Thyroid gland (tissue), 4 donors: ENCODE measurements at regions not wholly inside any gene's neighbourhood (a gene's known extent, or its start where the extent isn't known, plus 50 kb on each side); places are given as distances from the start of the nearest gene placed in this dataset.

Source experiments
- DNase-seq, 2 donors: peaks; one replicate each; pipeline ENCODE4 v3.0.0-alpha.2; 2019
- H3K27ac ChIP-seq, 3 donors: fragments of 200-600 bp; sonication (generic); 1 replicate in 2 of 3; 2 replicates in 1 of 3; pipeline ENCODE4 v1.5.1; 2016 to 2019; ENCODE audit warnings: mild to moderate bottlenecking in 1 of 3, moderate library complexity in 1 of 3
- H3K27me3 ChIP-seq: fragments of 200-600 bp; sonication (generic); one replicate; pipeline ENCODE4 v1.5.1; 2019
- H3K36me3 ChIP-seq, 2 donors: fragments of 200-600 bp; sonication (generic); one replicate each; pipeline ENCODE4 v1.5.1; 2016 to 2019
- H3K4me1 ChIP-seq, 2 donors: fragments of 200-600 bp; sonication (generic); one replicate each; pipeline ENCODE4 v1.5.1; 2017 to 2019
- H3K4me3 ChIP-seq, 3 donors: fragments of 200-600 bp; sonication (generic); replicated peaks in 1 of 3; 1 replicate in 2 of 3; 2 replicates in 1 of 3; pipeline ENCODE4 v1.5.1; 2016; ENCODE audit warnings: mild to moderate bottlenecking in 1 of 3
- H3K9me3 ChIP-seq: fragments of 200-600 bp; sonication (generic); one replicate; pipeline ENCODE4 v1.5.1; 2017
- POLR2A ChIP-seq, 2 donors: fragments of 450-650 bp; IDR thresholded peaks; one replicate each; pipeline ENCODE4 v1.6.1; 2017; ENCODE audit warnings: antibody characterized with exemption in 2 of 2, mild to moderate bottlenecking in 2 of 2, moderate library complexity in 1 of 2
- WGBS, 2 donors: methylation state at CpG; one replicate each; pipeline ENCODE4 v1.1.5; 2017; 5-methylcytosine and 5-hydroxymethylcytosine counted together
- intact Hi-C: fragments of 100-400 bp; cut with DNase I; formaldehyde crosslinking; loops from one replicate; pipeline ENCODE4 v1.15.1; 2023
- TF ChIP-seq, protein P1 (sequence below), 6 experiments: fragments of 200-600 bp in 3 of 6; fragments of 450-650 bp in 3 of 6; sonication (generic) in 3 of 6; IDR thresholded peaks; one replicate each; pipeline ENCODE4 v1.5.1; 2016 to 2019; ENCODE audit warnings: antibody characterized with exemption in 6 of 6, mild to moderate bottlenecking in 2 of 6, inconsistent platforms in 1 of 6, moderate library complexity in 1 of 6

DNA sequence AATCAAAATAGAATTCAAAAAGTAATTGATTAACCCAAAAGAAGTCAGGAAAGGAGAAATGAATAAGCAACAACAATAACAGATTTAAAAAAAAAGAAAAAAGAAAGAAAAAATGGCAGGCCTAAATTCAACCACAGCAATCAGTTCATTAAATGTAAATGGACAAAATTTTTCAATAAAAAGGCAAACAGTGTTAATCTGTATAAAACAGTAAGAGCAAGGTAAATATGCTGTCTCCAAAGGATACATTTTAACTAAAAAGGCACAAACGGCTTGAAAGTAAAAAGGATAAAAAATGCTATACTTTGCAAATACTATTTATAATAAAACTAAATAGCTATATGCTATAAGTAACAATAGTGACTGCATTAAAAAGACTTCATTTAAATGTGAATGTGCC is 582.0 kb downstream of the SPRY1 start:
- no peaks in the 10 kb centered on the region for H3K36me3 ChIP-seq
- DNase-seq = no peak
- no peaks in the 10 kb centered on the region for H3K27me3 ChIP-seq
- WGBS, 2 donors = 93 to 98% methylated on average over 1 of the region's 1 CpG
- intact Hi-C loops = no loop called here
- no peak overlapping the region for H3K4me3 ChIP-seq
- no peak for TF ChIP-seq POLR2A (IDR thresholded peaks at IDR 0.05)
- TF ChIP-seq, protein P1, sequence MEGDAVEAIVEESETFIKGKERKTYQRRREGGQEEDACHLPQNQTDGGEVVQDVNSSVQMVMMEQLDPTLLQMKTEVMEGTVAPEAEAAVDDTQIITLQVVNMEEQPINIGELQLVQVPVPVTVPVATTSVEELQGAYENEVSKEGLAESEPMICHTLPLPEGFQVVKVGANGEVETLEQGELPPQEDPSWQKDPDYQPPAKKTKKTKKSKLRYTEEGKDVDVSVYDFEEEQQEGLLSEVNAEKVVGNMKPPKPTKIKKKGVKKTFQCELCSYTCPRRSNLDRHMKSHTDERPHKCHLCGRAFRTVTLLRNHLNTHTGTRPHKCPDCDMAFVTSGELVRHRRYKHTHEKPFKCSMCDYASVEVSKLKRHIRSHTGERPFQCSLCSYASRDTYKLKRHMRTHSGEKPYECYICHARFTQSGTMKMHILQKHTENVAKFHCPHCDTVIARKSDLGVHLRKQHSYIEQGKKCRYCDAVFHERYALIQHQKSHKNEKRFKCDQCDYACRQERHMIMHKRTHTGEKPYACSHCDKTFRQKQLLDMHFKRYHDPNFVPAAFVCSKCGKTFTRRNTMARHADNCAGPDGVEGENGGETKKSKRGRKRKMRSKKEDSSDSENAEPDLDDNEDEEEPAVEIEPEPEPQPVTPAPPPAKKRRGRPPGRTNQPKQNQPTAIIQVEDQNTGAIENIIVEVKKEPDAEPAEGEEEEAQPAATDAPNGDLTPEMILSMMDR (IDR thresholded peaks at IDR 0.05) = no peak
- H3K27ac ChIP-seq = no peak overlapping the region
- H3K4me1 ChIP-seq = no peaks in the 10 kb centered on the region
- no peaks in the 10 kb centered on the region for H3K9me3 ChIP-seq

DNA sequence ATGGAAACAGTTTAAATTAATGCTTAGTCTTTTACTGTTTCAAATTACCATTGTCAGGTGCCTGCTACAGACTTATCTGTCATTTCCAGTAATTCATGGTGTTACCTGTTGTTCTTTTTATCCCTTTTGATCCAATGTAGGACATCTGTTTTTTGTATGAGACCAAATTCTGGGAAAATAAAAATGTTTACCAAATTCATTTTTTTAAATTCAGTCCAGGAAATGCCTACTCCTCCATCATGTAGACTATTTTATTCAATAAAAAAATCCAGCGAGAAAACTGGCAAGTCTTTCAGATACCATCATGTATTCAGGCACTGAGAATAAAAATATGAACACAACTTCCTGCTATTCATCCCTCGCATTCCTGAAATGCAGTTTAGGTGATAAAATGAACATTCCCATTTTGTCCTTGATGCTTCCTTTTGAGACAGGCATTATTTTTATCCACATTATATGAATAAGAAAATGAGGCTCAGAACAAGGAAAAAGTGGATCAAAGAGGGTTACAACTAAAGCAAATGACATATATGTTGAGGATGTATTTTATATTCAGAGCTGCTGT is 584.2 kb downstream of the SPRY1 start:
- Histone ChIP-seq H3K4me1 (no peaks in the 10 kb centered on the region), H3K27ac (no peak overlapping the region), H3K9me3 (no peaks in the 10 kb centered on the region), H3K4me3 (no peak overlapping the region), H3K27me3 (no peaks in the 10 kb centered on the region), H3K36me3 (no peaks in the 10 kb centered on the region)
- TF ChIP-seq POLR2A (IDR thresholded peaks at IDR 0.05) = no peak
- TF ChIP-seq, protein P1 (IDR thresholded peaks at IDR 0.05) = no peak
- no peak for DNase-seq
- intact Hi-C loops = no loop called here
- 79 to 80% methylated on average over 2 of the region's 2 CpGs for WGBS, 2 donors

DNA sequence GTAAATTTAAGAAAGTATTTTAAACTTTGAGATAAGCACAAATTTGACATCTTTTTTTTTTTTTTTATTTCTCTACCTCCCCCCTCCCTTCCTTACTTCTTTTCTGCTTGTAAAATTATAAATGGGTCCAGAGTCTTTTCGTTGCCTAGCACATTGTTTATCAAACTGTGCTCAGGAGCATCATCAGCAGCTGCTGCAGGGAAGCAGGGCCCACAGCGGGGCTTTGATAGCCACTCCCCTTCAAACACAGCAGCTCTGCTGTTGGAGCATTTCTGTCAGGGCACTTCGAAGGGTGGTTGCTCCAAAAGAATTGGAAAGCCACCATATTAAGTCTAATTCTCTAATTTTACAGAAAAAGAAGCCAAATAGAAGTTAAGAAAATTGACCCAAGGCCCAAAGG is 588.3 kb downstream of the SPRY1 start:
- H3K4me3 ChIP-seq = no peak overlapping the region
- TF ChIP-seq POLR2A (IDR thresholded peaks at IDR 0.05) = no peak
- TF ChIP-seq, protein P1 (IDR thresholded peaks at IDR 0.05) = no peak
- no peak overlapping the region for H3K27ac ChIP-seq
- no peaks in the 10 kb centered on the region for H3K4me1 ChIP-seq
- H3K27me3 ChIP-seq = no peaks in the 10 kb centered on the region
- H3K9me3 ChIP-seq = no peaks in the 10 kb centered on the region
- 72 to 84% methylated on average over 3 of the region's 3 CpGs for WGBS, 2 donors
- no peaks in the 10 kb centered on the region for H3K36me3 ChIP-seq
- DNase-seq = no peak
- intact Hi-C loops = no loop called here

DNA sequence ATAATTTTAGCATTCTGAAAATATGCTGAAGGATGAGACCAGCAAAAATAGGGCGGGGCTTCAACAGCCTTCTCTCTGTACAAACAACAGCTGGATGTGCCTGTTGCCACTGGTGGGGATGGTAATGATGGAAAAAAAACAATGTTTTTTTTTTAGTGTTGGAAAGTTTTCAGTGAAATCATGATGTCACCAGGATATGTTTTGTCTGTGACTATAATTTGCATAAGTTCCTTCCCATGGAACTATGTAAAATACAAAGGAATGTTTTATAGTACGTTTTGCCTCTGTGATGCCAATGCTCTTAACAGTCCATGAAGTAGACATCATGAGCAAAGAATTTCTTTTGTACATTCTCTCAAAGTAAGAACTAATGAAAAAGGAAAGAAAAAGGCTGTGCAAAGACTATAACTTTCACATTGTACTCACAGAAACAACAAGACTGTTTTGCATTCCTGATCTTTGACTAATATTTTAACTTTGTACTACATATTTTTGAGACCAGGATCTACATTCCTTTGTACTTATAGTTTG is 589.7 kb downstream of the SPRY1 start:
- Histone ChIP-seq H3K9me3 (peaks cover 4% of the 10 kb centered on the region), H3K4me3 (no peak overlapping the region), H3K27me3 (no peaks in the 10 kb centered on the region), H3K36me3 (no peaks in the 10 kb centered on the region), H3K27ac (peak overlapping the region in 1 of 3 donors; percentile 5), H3K4me1 (no peaks in the 10 kb centered on the region)
- peak; percentile 10 to 20 for DNase-seq
- intact Hi-C loops = no loop called here
- WGBS, 2 donors = 51 to 54% methylated on average over 2 of the region's 2 CpGs
- no peak for TF ChIP-seq POLR2A (IDR thresholded peaks at IDR 0.05)
- TF ChIP-seq, protein P1 (IDR thresholded peaks at IDR 0.05) = no peak

DNA sequence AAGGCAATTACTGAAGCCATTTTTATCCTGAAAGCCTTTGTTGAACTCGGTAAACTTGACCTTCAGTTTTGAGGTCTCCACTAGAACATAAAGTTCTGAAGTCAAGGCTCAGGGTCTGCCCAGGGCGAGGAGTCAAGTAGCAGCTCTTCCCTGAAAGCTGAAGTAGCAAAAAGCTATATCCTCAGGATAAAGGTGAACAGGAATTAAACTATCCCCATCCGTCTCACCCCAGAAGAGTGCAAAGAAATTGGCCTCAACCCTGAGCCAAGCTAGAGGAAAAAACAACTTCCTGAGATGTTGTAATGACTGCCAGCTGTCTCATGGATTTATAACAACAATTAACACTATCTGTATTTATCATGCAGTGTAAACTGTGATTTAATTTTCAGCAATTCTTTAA is 590.8 kb downstream of the SPRY1 start:
- Histone ChIP-seq H3K27me3 (no peaks in the 10 kb centered on the region), H3K4me3 (no peak overlapping the region), H3K27ac (no peak overlapping the region), H3K4me1 (no peaks in the 10 kb centered on the region), H3K36me3 (no peaks in the 10 kb centered on the region), H3K9me3 (peaks cover 4% of the 10 kb centered on the region)
- intact Hi-C loops = no loop called here
- TF ChIP-seq, protein P1 (IDR thresholded peaks at IDR 0.05) = no peak
- TF ChIP-seq POLR2A (IDR thresholded peaks at IDR 0.05) = no peak
- no peak for DNase-seq
- WGBS, 2 donors = 76 to 81% methylated on average over 3 of the region's 3 CpGs
